HEK293 (cell line): ENCODE measurements at regions not wholly inside any gene's neighbourhood (a gene's known extent, or its start where the extent isn't known, plus 50 kb on each side); places are given as distances from the start of the nearest gene placed in this dataset.

Source experiments
- CTCF ChIA-PET: fragments of 350-600 bp; formaldehyde crosslinking; extraction: SDS; loops from one replicate; lab custom pipeline; 2021; ENCODE audit warnings: antibody characterized with exemption; lab: Yijun Ruan, JAX
- POLR2A ChIA-PET: fragments of 300-600 bp; formaldehyde crosslinking; extraction: SDS; loops from one replicate; lab custom pipeline; 2020; ENCODE audit warnings: antibody characterized with exemption, inconsistent platforms; lab: Yijun Ruan, JAX
- H3K27ac ChIP-seq: fragments of 200-500 bp; sonication (Bioruptor generic); 2 replicates; pipeline ENCODE4 v1.5.1; 2014; ENCODE audit warnings: low read depth, low read length, control low read depth, inconsistent platforms; ENCODE audit errors: extremely low read depth
- H3K36me3 ChIP-seq, 2 experiments: fragments of 200-500 bp in 1 of 2; sonication (Bioruptor generic) in 1 of 2; 1 replicate in 1 of 2; 2 replicates in 1 of 2; pipeline ENCODE4 v1.5.1; 2014 to 2017; ENCODE audit warnings: inconsistent platforms in 2 of 2, low read length in 2 of 2; ENCODE audit not compliant: control insufficient read depth in 2 of 2, insufficient read depth in 1 of 2
- H3K4me1 ChIP-seq: fragments of 200-500 bp; sonication (Bioruptor generic); 2 replicates; pipeline ENCODE4 v1.5.1; 2014; ENCODE audit warnings: mild to moderate bottlenecking, low read length, inconsistent platforms; ENCODE audit not compliant: control insufficient read depth, insufficient read depth
- H3K4me3 ChIP-seq: 2 replicates; pipeline ENCODE4 v1.5.1; 2011; ENCODE audit warnings: low read depth, mild to moderate bottlenecking, control low read depth, low read length, moderate library complexity
- H3K9me3 ChIP-seq: fragments of 200-500 bp; sonication (Bioruptor generic); 2 replicates; pipeline ENCODE4 v1.5.1; 2014; ENCODE audit warnings: low read depth, low read length, inconsistent platforms; ENCODE audit not compliant: control insufficient read depth, insufficient read depth
- HIC1 ChIP-seq: fragments of 450-650 bp; formaldehyde crosslinking; IDR thresholded peaks from 2 replicates; pipeline ENCODE4 v1.5.1; 2016; ENCODE audit warnings: missing biosample characterization, missing genetic modification characterization
- KLF17 ChIP-seq: fragments of 450-650 bp; formaldehyde crosslinking; IDR thresholded peaks from 2 replicates; pipeline ENCODE4 v1.5.1; 2016; ENCODE audit warnings: missing biosample characterization, missing genetic modification characterization
- MEIS1 ChIP-seq: sonication (generic); formaldehyde crosslinking; IDR thresholded peaks from 2 replicates; pipeline ENCODE4 v1.8.1; 2022; ENCODE audit warnings: missing genetic modification reagents, mild to moderate bottlenecking, borderline replicate concordance
- PBX3 ChIP-seq: sonication (generic); formaldehyde crosslinking; IDR thresholded peaks from 2 replicates; pipeline ENCODE4 v1.8.1; 2022; ENCODE audit warnings: mild to moderate bottlenecking, moderate library complexity, missing genetic modification reagents
- WT1 ChIP-seq: fragments of 450-650 bp; formaldehyde crosslinking; IDR thresholded peaks from 2 replicates; pipeline ENCODE4 v1.5.1; 2016; ENCODE audit warnings: missing biosample characterization, missing genetic modification characterization
- ZFP37 ChIP-seq: fragments of 450-650 bp; formaldehyde crosslinking; IDR thresholded peaks from 2 replicates; pipeline ENCODE4 v1.5.1; 2016; ENCODE audit warnings: missing biosample characterization, missing genetic modification characterization
- ZNF10 ChIP-seq: fragments of 450-650 bp; formaldehyde crosslinking; IDR thresholded peaks from 2 replicates; pipeline ENCODE4 v1.5.1; 2017; ENCODE audit warnings: missing biosample characterization, missing genetic modification characterization
- ZNF140 ChIP-seq: fragments of 450-650 bp; formaldehyde crosslinking; IDR thresholded peaks from 2 replicates; pipeline ENCODE4 v1.5.1; 2016; ENCODE audit warnings: missing biosample characterization, missing genetic modification characterization
- ZNF148 ChIP-seq: fragments of 450-650 bp; formaldehyde crosslinking; IDR thresholded peaks from 2 replicates; pipeline ENCODE4 v1.5.0; 2017; ENCODE audit warnings: missing biosample characterization, missing genetic modification characterization, borderline replicate concordance
- ZNF423 ChIP-seq: fragments of 450-650 bp; formaldehyde crosslinking; IDR thresholded peaks from 2 replicates; pipeline ENCODE4 v1.5.1; 2016; ENCODE audit warnings: missing biosample characterization, missing genetic modification characterization
- ZNF449 ChIP-seq: fragments of 450-650 bp; formaldehyde crosslinking; IDR thresholded peaks from 2 replicates; pipeline ENCODE4 v1.5.1; 2017; ENCODE audit warnings: missing biosample characterization, mild to moderate bottlenecking, missing genetic modification characterization, moderate library complexity
- ZNF48 ChIP-seq: fragments of 450-650 bp; formaldehyde crosslinking; IDR thresholded peaks from 2 replicates; pipeline ENCODE4 v1.5.1; 2016; ENCODE audit warnings: missing biosample characterization, missing genetic modification characterization
- ZNF513 ChIP-seq: fragments of 450-650 bp; IDR thresholded peaks from 2 replicates; pipeline ENCODE4 v1.5.1; 2018; ENCODE audit warnings: missing biosample characterization, missing genetic modification characterization
- ZNF518A ChIP-seq: fragments of 450-650 bp; formaldehyde crosslinking; conservative IDR thresholded peaks from 2 replicates; pipeline ENCODE4 v1.5.1; 2016; ENCODE audit warnings: low read depth, missing biosample characterization, missing genetic modification characterization
- ZNF626 ChIP-seq: fragments of 450-650 bp; sonication (Bioruptor Pico); formaldehyde crosslinking; IDR thresholded peaks from 2 replicates; pipeline ENCODE4 v1.5.1; 2018; ENCODE audit warnings: missing biosample characterization, missing genetic modification characterization, inconsistent platforms
- ZNF747 ChIP-seq: fragments of 450-650 bp; formaldehyde crosslinking; IDR thresholded peaks from 2 replicates; pipeline ENCODE4 v1.5.1; 2016; ENCODE audit warnings: missing biosample characterization, missing genetic modification characterization
- ZSCAN18 ChIP-seq: fragments of 450-650 bp; formaldehyde crosslinking; IDR thresholded peaks from 2 replicates; pipeline ENCODE4 v1.5.1; 2016; ENCODE audit warnings: missing biosample characterization, missing genetic modification characterization
- ZSCAN23 ChIP-seq: fragments of 450-650 bp; formaldehyde crosslinking; IDR thresholded peaks from 2 replicates; pipeline ENCODE4 v1.5.1; 2016; ENCODE audit warnings: missing biosample characterization, missing genetic modification characterization

- TF ChIP-seq HIC1 (tag by site-specific recombination): no peak
- no peak for TF ChIP-seq ZNF140 (tag by site-specific recombination)
- TF ChIP-seq MEIS1 (CRISPR knock-in tag): no peak
- no peak for TF ChIP-seq ZFP37 (tag by site-specific recombination)
- TF ChIP-seq ZNF148: no peak
- TF ChIP-seq WT1 (tag by site-specific recombination): no peak
- no peak for TF ChIP-seq ZNF423
- TF ChIP-seq ZNF10 (tag by site-specific recombination): no peak
- no peak for TF ChIP-seq ZSCAN18 (tag by site-specific recombination)
- no peak for TF ChIP-seq ZSCAN23 (tag by site-specific recombination)
- TF ChIP-seq ZNF449 (tag by site-specific recombination): no peak
- no peak for TF ChIP-seq ZNF626
- no peak for TF ChIP-seq ZNF747 (tag by site-specific recombination)
- TF ChIP-seq ZNF518A: no peak
- no peak for TF ChIP-seq ZNF513 (tag by site-specific recombination)
- no peak for TF ChIP-seq ZNF48 (tag by site-specific recombination)
- TF ChIP-seq KLF17 (tag by site-specific recombination): no peak
- TF ChIP-seq PBX3 (CRISPR knock-in tag): no peak
- H3K36me3 ChIP-seq: no peaks in the 10 kb centered on the region
- H3K9me3 ChIP-seq: no peaks in the 10 kb centered on the region
- ChIA-PET CTCF (no interaction called here), POLR2A (no interaction called here)
- no peak overlapping the region for H3K4me3 ChIP-seq
- no peak overlapping the region for H3K27ac ChIP-seq
- no peaks in the 10 kb centered on the region for H3K4me1 ChIP-seq
These were observed 620.2 kb upstream of the TENM4 start for GRCh38 chr11:80061056-80061455.
